Nephron (organoid): ENCODE measurements at regions not wholly inside any gene's neighbourhood (a gene's known extent, or its start where the extent isn't known, plus 50 kb on each side); places are given as distances from the start of the nearest gene placed in this dataset.

Experiments used
- H3K27ac Mint-ChIP-seq, 3 experiments: 2 replicates each; pipeline ENCODE4 v1.8.0; 2020; ENCODE audit warnings: mixed read lengths in 3 of 3, mild to moderate bottlenecking in 2 of 3, moderate library complexity in 1 of 3
- H3K27me3 Mint-ChIP-seq: 2 replicates; pipeline ENCODE4 v1.8.0; 2021; ENCODE audit warnings: low read depth, mild to moderate bottlenecking, moderate library complexity, mixed read lengths
- H3K36me3 Mint-ChIP-seq: 2 replicates; pipeline ENCODE4 v1.8.0; 2020; ENCODE audit warnings: low read depth, mixed read lengths
- H3K4me1 Mint-ChIP-seq: 2 replicates; pipeline ENCODE4 v1.8.0; 2020; ENCODE audit warnings: mixed read lengths
- H3K4me3 Mint-ChIP-seq, 3 experiments: 2 replicates each; pipeline ENCODE4 v1.8.0; 2020; ENCODE audit warnings: mild to moderate bottlenecking in 3 of 3, mixed read lengths in 3 of 3, moderate library complexity in 2 of 3
- H3K9me3 Mint-ChIP-seq: 2 replicates; pipeline ENCODE4 v1.8.0; 2020; ENCODE audit warnings: mixed read lengths
- CTCF ChIP-seq, 3 experiments: fragments of 200-600 bp; sonication (generic); IDR thresholded peaks; one replicate each; pipeline ENCODE4 v1.5.0; 2021; ENCODE audit warnings: antibody characterized with exemption in 3 of 3; ENCODE audit not compliant: unreplicated experiment in 3 of 3

- H3K4me3 Mint-ChIP-seq, result no peak overlapping the region
- no peak overlapping the region for H3K27ac Mint-ChIP-seq
- peaks cover 34% of the 10 kb centered on the region for H3K36me3 Mint-ChIP-seq
- no peaks in the 10 kb centered on the region for H3K9me3 Mint-ChIP-seq
- H3K4me1 Mint-ChIP-seq, result no peaks in the 10 kb centered on the region
- H3K27me3 Mint-ChIP-seq, result no peaks in the 10 kb centered on the region
- no peak for TF ChIP-seq CTCF (IDR thresholded peaks at IDR 0.05; ENCODE audit: unreplicated experiment in 3 of 3)
These were observed 73.0 kb upstream of the ADAD1 start for GRCh38 chr4:122305853-122306252.

GRCh38 chr4:122309988-122310626 lies 68.7 kb upstream of the ADAD1 start:
- H3K4me1 Mint-ChIP-seq, result no peaks in the 10 kb centered on the region
- peaks cover 27% of the 10 kb centered on the region for H3K36me3 Mint-ChIP-seq
- peak; percentile 48 to 68 (median 48) for TF ChIP-seq CTCF (IDR thresholded peaks at IDR 0.05; ENCODE audit: unreplicated experiment in 3 of 3)
- no peaks in the 10 kb centered on the region for H3K9me3 Mint-ChIP-seq
- H3K27ac Mint-ChIP-seq, result no peak overlapping the region
- no peak overlapping the region for H3K4me3 Mint-ChIP-seq
- H3K27me3 Mint-ChIP-seq, result no peaks in the 10 kb centered on the region

- TF ChIP-seq CTCF (IDR thresholded peaks at IDR 0.05; ENCODE audit: unreplicated experiment in 3 of 3), result no peak
- H3K27ac Mint-ChIP-seq, result no peak overlapping the region
- H3K4me3 Mint-ChIP-seq, result no peak overlapping the region
- no peaks in the 10 kb centered on the region for H3K4me1 Mint-ChIP-seq
- H3K27me3 Mint-ChIP-seq, result no peaks in the 10 kb centered on the region
- no peaks in the 10 kb centered on the region for H3K9me3 Mint-ChIP-seq
- peaks cover 36% of the 10 kb centered on the region for H3K36me3 Mint-ChIP-seq
These were observed 65.7 kb upstream of the ADAD1 start for GRCh38 chr4:122313006-122313646.

GRCh38 chr4:122326908-122327307 lies 51.9 kb upstream of the ADAD1 start:
- no peak for TF ChIP-seq CTCF (IDR thresholded peaks at IDR 0.05; ENCODE audit: unreplicated experiment in 3 of 3)
- H3K4me3 Mint-ChIP-seq, result no peak overlapping the region
- H3K4me1 Mint-ChIP-seq, result peaks cover 10% of the 10 kb centered on the region
- peaks cover 51% of the 10 kb centered on the region for H3K36me3 Mint-ChIP-seq
- H3K27me3 Mint-ChIP-seq, result no peaks in the 10 kb centered on the region
- H3K9me3 Mint-ChIP-seq, result no peaks in the 10 kb centered on the region
- H3K27ac Mint-ChIP-seq, result no peak overlapping the region

GRCh38 chr4:122328893-122329292 lies 49.9 kb upstream of the ADAD1 start:
- TF ChIP-seq CTCF (IDR thresholded peaks at IDR 0.05; ENCODE audit: unreplicated experiment in 3 of 3), result no peak
- Mint-ChIP-seq H3K27ac (no peak overlapping the region), H3K27me3 (no peaks in the 10 kb centered on the region), H3K4me1 (peaks cover 10% of the 10 kb centered on the region), H3K9me3 (no peaks in the 10 kb centered on the region), H3K4me3 (no peak overlapping the region), H3K36me3 (peaks cover 46% of the 10 kb centered on the region)
